Central memory CD8-positive, alpha-beta T cell (primary cell): ENCODE measurements at regions not wholly inside any gene's neighbourhood (a gene's known extent, or its start where the extent isn't known, plus 50 kb on each side); places are given as distances from the start of the nearest gene placed in this dataset.

Experiments
- ATAC-seq: fragments of 150-1000 bp; cut with Tn5 transposase; replicated peaks from 2 replicates; pipeline ENCODE4 v1.10.0; 2022; ENCODE audit warnings: mild to moderate bottlenecking, moderate FRiP score, moderate number of reproducible peaks; ENCODE audit not compliant: poor library complexity, severe bottlenecking; ENCODE audit errors: extremely low read depth
- DNase-seq, 2 donors: peaks; one replicate each; pipeline ENCODE4 v3.0.0; 2021; ENCODE audit warnings: low spot score in 2 of 2
- H3K27ac Mint-ChIP-seq: one replicate; pipeline ENCODE4 v1.8.0; 2022; ENCODE audit warnings: low read depth, mild to moderate bottlenecking, moderate library complexity, mixed read lengths
- H3K27me3 Mint-ChIP-seq: one replicate; pipeline ENCODE4 v1.8.0; 2022; ENCODE audit warnings: mixed read lengths
- H3K36me3 Mint-ChIP-seq: one replicate; pipeline ENCODE4 v1.8.0; 2022; ENCODE audit warnings: mild to moderate bottlenecking, moderate library complexity, mixed read lengths; ENCODE audit not compliant: insufficient read depth
- H3K4me1 Mint-ChIP-seq: one replicate; pipeline ENCODE4 v1.8.0; 2022; ENCODE audit warnings: mixed read lengths
- H3K4me3 Mint-ChIP-seq: one replicate; pipeline ENCODE4 v1.8.0; 2022; ENCODE audit warnings: mild to moderate bottlenecking, moderate library complexity, mixed read lengths
- H3K9me3 Mint-ChIP-seq: one replicate; pipeline ENCODE4 v1.8.0; 2022; ENCODE audit warnings: mixed read lengths

GRCh38 chr20:58004146-58004545 is 224.3 kb downstream of the ANKRD60 start:
- no peaks in the 10 kb centered on the region for H3K4me1 Mint-ChIP-seq
- ATAC-seq = no peak
- no peak for DNase-seq
- no peaks in the 10 kb centered on the region for H3K36me3 Mint-ChIP-seq
- H3K27ac Mint-ChIP-seq = no peak overlapping the region
- peaks cover 33% of the 10 kb centered on the region for H3K27me3 Mint-ChIP-seq
- H3K4me3 Mint-ChIP-seq = no peak overlapping the region
- H3K9me3 Mint-ChIP-seq = no peaks in the 10 kb centered on the region

- Mint-ChIP-seq H3K4me1 (no peaks in the 10 kb centered on the region), H3K9me3 (no peaks in the 10 kb centered on the region), H3K4me3 (no peak overlapping the region), H3K27ac (no peak overlapping the region), H3K36me3 (no peaks in the 10 kb centered on the region), H3K27me3 (peaks cover 32% of the 10 kb centered on the region)
- ATAC-seq (no peak), DNase-seq (no peak)
Observed at GRCh38 chr20:58003525-58003924, 224.9 kb downstream of the ANKRD60 start.

GRCh38 chr20:58002901-58003300 is 225.6 kb downstream of the ANKRD60 start:
- ATAC-seq (no peak), DNase-seq (no peak)
- Mint-ChIP-seq H3K4me1 (no peaks in the 10 kb centered on the region), H3K4me3 (no peak overlapping the region), H3K9me3 (no peaks in the 10 kb centered on the region), H3K36me3 (no peaks in the 10 kb centered on the region), H3K27ac (no peak overlapping the region), H3K27me3 (peaks cover 32% of the 10 kb centered on the region)

GRCh38 chr20:58001946-58002345 is 226.5 kb downstream of the ANKRD60 start:
- Mint-ChIP-seq H3K9me3 (no peaks in the 10 kb centered on the region), H3K36me3 (no peaks in the 10 kb centered on the region), H3K27me3 (peaks cover 32% of the 10 kb centered on the region), H3K4me3 (no peak overlapping the region), H3K4me1 (peaks cover 2% of the 10 kb centered on the region), H3K27ac (no peak overlapping the region)
- no peak for ATAC-seq
- DNase-seq = no peak

DNA sequence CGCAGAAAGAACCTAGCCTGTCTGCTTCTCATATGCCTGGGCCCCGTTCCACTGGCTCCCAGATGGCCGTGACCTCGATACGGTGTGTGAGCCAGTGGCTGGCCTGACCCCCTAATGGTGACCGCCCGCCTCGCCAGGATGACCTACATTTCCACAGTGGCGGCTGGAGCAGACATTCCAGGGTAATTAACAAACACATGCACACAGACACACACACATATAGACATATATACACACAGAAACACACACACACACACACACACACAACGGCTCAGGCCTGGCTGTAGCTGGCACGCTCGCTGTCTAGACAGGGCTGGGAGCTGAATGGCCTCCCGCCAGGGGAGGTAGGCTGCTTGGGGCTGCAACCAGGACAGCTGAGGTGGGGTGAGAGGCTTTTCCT is 227.1 kb downstream of the ANKRD60 start:
- no peaks in the 10 kb centered on the region for H3K9me3 Mint-ChIP-seq
- H3K4me3 Mint-ChIP-seq = no peak overlapping the region
- H3K36me3 Mint-ChIP-seq = no peaks in the 10 kb centered on the region
- peaks cover 32% of the 10 kb centered on the region for H3K27me3 Mint-ChIP-seq
- H3K27ac Mint-ChIP-seq = no peak overlapping the region
- no peak for ATAC-seq
- H3K4me1 Mint-ChIP-seq = peaks cover 5% of the 10 kb centered on the region
- DNase-seq = no peak

- ATAC-seq = no peak
- DNase-seq = no peak
- Mint-ChIP-seq H3K4me1 (peaks cover 5% of the 10 kb centered on the region), H3K27ac (no peak overlapping the region), H3K9me3 (no peaks in the 10 kb centered on the region), H3K36me3 (no peaks in the 10 kb centered on the region), H3K4me3 (no peak overlapping the region), H3K27me3 (peaks cover 29% of the 10 kb centered on the region)
Observed at GRCh38 chr20:58000861-58001260, 227.6 kb downstream of the ANKRD60 start.

- H3K27me3 Mint-ChIP-seq = peaks cover 40% of the 10 kb centered on the region
- peaks cover 5% of the 10 kb centered on the region for H3K4me1 Mint-ChIP-seq
- no peaks in the 10 kb centered on the region for H3K9me3 Mint-ChIP-seq
- peak; percentile 10 for ATAC-seq
- no peaks in the 10 kb centered on the region for H3K36me3 Mint-ChIP-seq
- no peak for DNase-seq
- H3K27ac Mint-ChIP-seq = no peak overlapping the region
- H3K4me3 Mint-ChIP-seq = no peak overlapping the region
Observed at GRCh38 chr20:57999465-58000111, 228.9 kb downstream of the ANKRD60 start.

DNA sequence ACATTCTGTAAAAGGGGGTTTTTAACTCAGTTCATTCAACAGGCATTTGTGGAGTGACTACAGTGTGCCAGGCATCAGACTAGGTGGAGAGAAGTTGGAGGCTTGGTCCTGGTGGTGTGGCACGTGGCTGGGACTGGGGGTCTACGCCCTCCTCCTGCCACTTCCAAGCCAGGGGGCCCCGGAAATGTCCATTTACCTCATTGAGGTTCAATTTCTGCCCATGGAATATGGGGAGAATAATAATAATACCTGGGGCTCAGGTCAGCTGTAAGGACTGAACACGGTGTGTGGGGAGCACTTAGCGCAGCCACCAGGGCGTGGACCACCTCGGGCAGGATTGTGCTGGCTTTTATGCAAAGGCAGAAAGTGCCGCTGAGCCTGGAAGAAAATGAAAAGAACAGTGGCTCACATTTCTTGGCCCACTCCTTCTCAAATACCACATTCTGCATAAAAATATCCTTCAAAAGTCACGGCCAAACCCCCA is 229.4 kb downstream of the ANKRD60 start:
- DNase-seq = no peak
- H3K4me3 Mint-ChIP-seq = no peak overlapping the region
- peaks cover 42% of the 10 kb centered on the region for H3K27me3 Mint-ChIP-seq
- no peak for ATAC-seq
- no peaks in the 10 kb centered on the region for H3K9me3 Mint-ChIP-seq
- H3K36me3 Mint-ChIP-seq = no peaks in the 10 kb centered on the region
- H3K27ac Mint-ChIP-seq = no peak overlapping the region
- peaks cover 5% of the 10 kb centered on the region for H3K4me1 Mint-ChIP-seq

GRCh38 chr20:57998276-57998675 is 230.2 kb downstream of the ANKRD60 start:
- DNase-seq = no peak
- H3K4me3 Mint-ChIP-seq = no peak overlapping the region
- no peak for ATAC-seq
- no peaks in the 10 kb centered on the region for H3K9me3 Mint-ChIP-seq
- peaks cover 42% of the 10 kb centered on the region for H3K27me3 Mint-ChIP-seq
- peaks cover 5% of the 10 kb centered on the region for H3K4me1 Mint-ChIP-seq
- H3K27ac Mint-ChIP-seq = no peak overlapping the region
- no peaks in the 10 kb centered on the region for H3K36me3 Mint-ChIP-seq

DNA sequence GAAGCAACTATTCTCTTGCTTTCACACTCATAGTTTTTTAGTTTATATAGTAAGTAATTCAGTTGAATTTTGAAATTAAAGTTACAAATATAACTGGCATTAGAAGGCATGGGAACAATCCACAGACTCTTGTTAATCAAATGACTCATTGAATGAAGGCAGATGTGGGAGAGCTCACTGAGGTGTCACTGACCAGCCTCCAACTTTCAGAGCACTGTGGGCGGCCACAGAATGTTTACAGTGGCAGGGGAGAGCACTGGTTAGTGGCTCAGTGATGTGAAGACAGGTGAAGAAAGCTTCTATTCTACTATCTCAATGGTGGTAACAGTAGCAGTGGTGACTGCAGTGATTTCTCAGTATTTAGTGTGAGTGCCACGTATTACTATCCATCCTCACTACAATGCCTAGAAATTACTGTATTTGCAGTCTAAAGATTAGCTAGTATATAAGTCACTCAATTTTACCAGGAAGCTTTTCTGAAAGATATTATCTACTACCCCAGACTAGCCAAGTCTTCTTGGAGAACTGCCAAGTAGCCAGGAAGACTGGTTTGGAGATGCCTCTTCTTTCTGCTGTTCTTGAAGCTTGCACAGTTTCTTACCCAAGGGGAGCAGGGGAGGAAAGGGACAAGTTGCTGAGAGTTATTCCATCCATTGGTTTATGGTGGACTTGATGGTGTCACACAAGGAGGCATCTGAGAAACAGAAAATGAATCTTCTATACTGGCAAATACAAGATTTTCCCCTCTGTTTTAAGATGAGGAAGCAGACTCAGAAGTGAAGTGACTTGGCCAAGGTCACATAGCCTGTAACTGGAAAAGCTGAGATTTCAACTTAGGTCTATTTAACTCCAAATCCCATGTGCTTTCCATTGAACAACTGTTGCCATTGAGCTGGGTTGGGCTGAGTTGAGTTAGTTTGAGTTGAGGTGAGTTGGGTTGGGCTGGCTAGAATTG is 231.2 kb downstream of the ANKRD60 start:
- Mint-ChIP-seq H3K9me3 (no peaks in the 10 kb centered on the region), H3K27ac (no peak overlapping the region), H3K4me3 (no peak overlapping the region), H3K27me3 (peaks cover 45% of the 10 kb centered on the region), H3K36me3 (no peaks in the 10 kb centered on the region), H3K4me1 (peaks cover 5% of the 10 kb centered on the region)
- ATAC-seq (no peak), DNase-seq (no peak)

DNA sequence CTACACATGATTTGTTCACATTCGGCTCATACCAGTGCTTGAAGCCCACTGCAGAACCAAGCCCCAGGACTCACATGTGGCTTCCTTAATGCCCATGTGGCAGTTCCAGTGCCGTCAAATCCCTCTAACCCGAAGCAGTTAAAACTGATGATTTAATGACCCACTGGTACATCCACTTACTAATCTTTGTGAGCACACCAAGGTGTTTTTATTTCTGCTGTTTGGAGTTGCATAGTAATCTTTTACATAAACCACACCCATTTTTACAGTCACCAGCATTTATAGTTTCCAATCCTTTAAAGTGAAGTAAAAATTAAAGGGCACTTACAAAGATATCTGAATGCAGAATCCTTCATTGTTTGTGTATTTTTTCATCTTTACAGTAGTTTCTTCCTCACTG is 232.0 kb downstream of the ANKRD60 start:
- no peaks in the 10 kb centered on the region for H3K36me3 Mint-ChIP-seq
- peaks cover 5% of the 10 kb centered on the region for H3K4me1 Mint-ChIP-seq
- H3K4me3 Mint-ChIP-seq = no peak overlapping the region
- DNase-seq (no peak), ATAC-seq (no peak)
- peaks cover 53% of the 10 kb centered on the region for H3K27me3 Mint-ChIP-seq
- H3K9me3 Mint-ChIP-seq = no peaks in the 10 kb centered on the region
- H3K27ac Mint-ChIP-seq = no peak overlapping the region

- DNase-seq (no peak), ATAC-seq (no peak)
- Mint-ChIP-seq H3K27ac (no peak overlapping the region), H3K27me3 (peaks cover 63% of the 10 kb centered on the region), H3K9me3 (no peaks in the 10 kb centered on the region), H3K36me3 (no peaks in the 10 kb centered on the region), H3K4me3 (no peak overlapping the region), H3K4me1 (peaks cover 5% of the 10 kb centered on the region)
Observed at GRCh38 chr20:57995381-57995977, 233.0 kb downstream of the ANKRD60 start.
